Mesenchymal stem cell (in vitro differentiated cells and primary cell): ENCODE measurements at regions not wholly inside any gene's neighbourhood (a gene's known extent, or its start where the extent isn't known, plus 50 kb on each side); places are given as distances from the start of the nearest gene placed in this dataset.

ENCODE experiments used
- DNase-seq: peaks from one replicate; pipeline ENCODE4 v3.0.0-alpha.2; 2013
- H2AFZ ChIP-seq: one replicate; pipeline ENCODE4 v1.6.1; 2013; ENCODE audit warnings: low read depth, mild to moderate bottlenecking, control low read depth, inconsistent platforms, low read length, moderate library complexity
- H2AK5ac ChIP-seq: 2 replicates; pipeline ENCODE4 v1.6.1; 2013; ENCODE audit warnings: low read length, moderate library complexity, mild to moderate bottlenecking, inconsistent platforms; ENCODE audit not compliant: severe bottlenecking
- H2BK120ac ChIP-seq: one replicate; pipeline ENCODE4 v1.6.1; 2013; ENCODE audit warnings: low read depth, mild to moderate bottlenecking, inconsistent platforms, low read length, moderate library complexity
- H2BK12ac ChIP-seq, 2 experiments: one replicate each; pipeline ENCODE4 v1.6.1; 2013; ENCODE audit warnings: inconsistent platforms in 2 of 2, low read length in 2 of 2, mild to moderate bottlenecking in 2 of 2, moderate library complexity in 2 of 2, control low read depth in 1 of 2
- H2BK15ac ChIP-seq: one replicate; pipeline ENCODE4 v1.6.1; 2013; ENCODE audit warnings: mild to moderate bottlenecking, low read depth, inconsistent platforms; ENCODE audit not compliant: poor library complexity, severe bottlenecking
- H2BK5ac ChIP-seq: 2 replicates; pipeline ENCODE4 v1.6.1; 2013; ENCODE audit warnings: low read depth, mild to moderate bottlenecking, low read length, control low read depth, inconsistent platforms; ENCODE audit not compliant: poor library complexity, severe bottlenecking
- H3K14ac ChIP-seq, 2 experiments: one replicate each; pipeline ENCODE4 v1.6.1; 2013; ENCODE audit warnings: inconsistent platforms in 2 of 2, low read length in 2 of 2, control low read depth in 1 of 2, mild to moderate bottlenecking in 1 of 2, moderate library complexity in 1 of 2
- H3K18ac ChIP-seq, 2 experiments: one replicate each; pipeline ENCODE4 v1.6.1; 2013; ENCODE audit warnings: inconsistent platforms in 2 of 2, low read length in 2 of 2, control low read depth in 1 of 2, low read depth in 1 of 2, mild to moderate bottlenecking in 1 of 2
- H3K23ac ChIP-seq, 2 experiments: one replicate each; pipeline ENCODE4 v1.6.1; 2013; ENCODE audit warnings: inconsistent platforms in 2 of 2, low read length in 2 of 2, mild to moderate bottlenecking in 2 of 2, moderate library complexity in 2 of 2, control low read depth in 1 of 2
- H3K27ac ChIP-seq: 2 replicates; pipeline ENCODE4 v1.5.1; 2013; ENCODE audit warnings: mild to moderate bottlenecking, moderate library complexity, low read length, control low read depth, inconsistent platforms; ENCODE audit not compliant: poor library complexity, severe bottlenecking
- H3K27me3 ChIP-seq, 2 experiments: 2 replicates each; pipeline versions ENCODE4 v1.6.1 to v1.7.0; 2013; ENCODE audit warnings: low read length in 2 of 2, mild to moderate bottlenecking in 2 of 2, moderate library complexity in 2 of 2, control low read depth in 1 of 2, inconsistent platforms in 1 of 2; ENCODE audit not compliant: control insufficient read depth in 1 of 2, insufficient read depth in 1 of 2
- H3K36me3 ChIP-seq, 2 experiments: 2 replicates each; pipeline versions ENCODE4 v1.6.1 to v1.7.0; 2013; ENCODE audit warnings: low read length in 2 of 2, control low read depth in 1 of 2, inconsistent platforms in 1 of 2, low read depth in 1 of 2, mild to moderate bottlenecking in 1 of 2; ENCODE audit not compliant: insufficient read depth in 2 of 2, control insufficient read depth in 1 of 2
- H3K4ac ChIP-seq, 2 experiments: one replicate each; pipeline ENCODE4 v1.6.1; 2013; ENCODE audit warnings: inconsistent platforms in 2 of 2, low read length in 2 of 2, mild to moderate bottlenecking in 2 of 2, moderate library complexity in 2 of 2, control low read depth in 1 of 2, low read depth in 1 of 2
- H3K4me1 ChIP-seq: 2 replicates; pipeline ENCODE4 v1.6.1; 2013; ENCODE audit warnings: low read depth, low read length, control low read depth; ENCODE audit not compliant: control insufficient read depth, insufficient read depth
- H3K4me2 ChIP-seq: 2 replicates; pipeline ENCODE4 v1.6.1; 2013; ENCODE audit warnings: low read length, mild to moderate bottlenecking, inconsistent platforms; ENCODE audit not compliant: poor library complexity, severe bottlenecking
- H3K4me3 ChIP-seq, 2 experiments: 2 replicates each; pipeline versions ENCODE4 v1.5.1 to v1.7.0; 2013; ENCODE audit warnings: low read length in 2 of 2, mild to moderate bottlenecking in 2 of 2, control low read depth in 1 of 2, low read depth in 1 of 2; ENCODE audit not compliant: insufficient read depth in 1 of 2
- H3K79me1 ChIP-seq: replicated peaks from 2 replicates; pipeline ENCODE4 v1.6.1; 2013; ENCODE audit warnings: mild to moderate bottlenecking, control low read depth, low read length, inconsistent platforms; ENCODE audit not compliant: poor library complexity, severe bottlenecking
- H3K9ac ChIP-seq: 2 replicates; pipeline ENCODE4 v1.7.0; 2013; ENCODE audit warnings: mild to moderate bottlenecking, low read length, moderate library complexity
- H3K9me3 ChIP-seq: 2 replicates; pipeline ENCODE4 v1.7.0; 2013; ENCODE audit warnings: mild to moderate bottlenecking, low read length; ENCODE audit not compliant: control insufficient read depth
- H4K8ac ChIP-seq: one replicate; pipeline ENCODE4 v1.6.1; 2013; ENCODE audit warnings: inconsistent platforms, mild to moderate bottlenecking, low read length, moderate library complexity
- H4K91ac ChIP-seq: one replicate; pipeline ENCODE4 v1.6.1; 2013; ENCODE audit warnings: mild to moderate bottlenecking, low read length, inconsistent platforms
- WGBS: methylation state at CpG from one replicate; pipeline ENCODE4 v1.1.7; 2013; ENCODE audit warnings: mixed read lengths; 5-methylcytosine and 5-hydroxymethylcytosine counted together

- Histone ChIP-seq H3K9ac (no peak overlapping the region), H3K4ac (no peak overlapping the region), H2BK5ac (no peak overlapping the region), H4K91ac (no peak overlapping the region), H3K9me3 (no peaks in the 10 kb centered on the region), H3K23ac (no peak overlapping the region), H2BK12ac (no peak overlapping the region), H2BK120ac (no peak overlapping the region), H2AFZ (no peak overlapping the region), H3K4me3 (no peak overlapping the region), H3K79me1 (no peaks in the 10 kb centered on the region), H3K4me2 (no peak overlapping the region), H3K27me3 (no peaks in the 10 kb centered on the region), H4K8ac (no peak overlapping the region), H3K14ac (no peak overlapping the region), H3K27ac (no peak overlapping the region), H2AK5ac (no peak overlapping the region), H3K18ac (no peak overlapping the region), H3K4me1 (no peaks in the 10 kb centered on the region), H2BK15ac (peak overlapping the region; percentile 69), H3K36me3 (no peaks in the 10 kb centered on the region)
- DNase-seq, result no peak
- WGBS, result 92% methylated on average over 23 of the region's 23 CpGs
Observed at GRCh38 chr5:124976086-124976485, 229.6 kb upstream of the ZNF608 start.

DNA sequence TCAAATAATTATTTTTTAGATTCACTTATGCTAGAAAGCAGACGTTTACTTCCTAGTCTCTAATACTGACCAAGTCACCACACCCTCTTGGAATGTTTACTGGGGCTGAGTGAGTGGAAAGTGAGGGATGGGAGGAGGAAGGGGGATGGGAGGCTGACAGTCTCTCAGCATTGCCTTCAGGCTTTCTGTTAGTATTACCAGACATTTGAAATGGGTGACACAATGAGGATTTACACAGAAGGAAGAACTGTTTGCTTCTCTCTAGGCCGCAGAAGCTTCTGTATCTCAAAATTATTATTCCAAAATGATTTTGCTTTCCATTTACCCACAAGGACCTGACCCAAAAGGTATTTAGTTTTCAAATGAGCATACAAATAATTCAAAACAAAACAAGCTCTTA lies 232.8 kb upstream of the ZNF608 start:
- Histone ChIP-seq H3K27me3 (no peaks in the 10 kb centered on the region), H3K14ac (no peak overlapping the region), H3K36me3 (no peaks in the 10 kb centered on the region), H2BK120ac (no peak overlapping the region), H3K18ac (peak overlapping the region in 1 of 2 experiments; percentile 24), H4K91ac (no peak overlapping the region), H3K4ac (no peak overlapping the region), H3K9ac (no peak overlapping the region), H2BK15ac (no peak overlapping the region), H2BK5ac (no peak overlapping the region), H3K27ac (no peak overlapping the region), H2BK12ac (no peak overlapping the region), H3K9me3 (peaks cover 12% of the 10 kb centered on the region), H3K79me1 (no peaks in the 10 kb centered on the region), H3K23ac (no peak overlapping the region), H4K8ac (no peak overlapping the region), H3K4me2 (no peak overlapping the region), H2AK5ac (no peak overlapping the region), H2AFZ (no peak overlapping the region), H3K4me3 (no peak overlapping the region), H3K4me1 (peaks cover 7% of the 10 kb centered on the region)
- 15% methylated on average over 1 of the region's 2 CpGs for WGBS
- peak; percentile 65 for DNase-seq

- H2BK15ac ChIP-seq, result no peak overlapping the region
- no peak overlapping the region for H4K8ac ChIP-seq
- WGBS, result 44% methylated on average over 3 of the region's 9 CpGs
- no peak overlapping the region for H2BK12ac ChIP-seq
- no peak overlapping the region for H3K4me3 ChIP-seq
- no peak overlapping the region for H3K23ac ChIP-seq
- no peaks in the 10 kb centered on the region for H3K36me3 ChIP-seq
- no peak overlapping the region for H3K4me2 ChIP-seq
- H3K79me1 ChIP-seq, result no peaks in the 10 kb centered on the region
- no peak overlapping the region for H3K9ac ChIP-seq
- H3K14ac ChIP-seq, result no peak overlapping the region
- H3K4ac ChIP-seq, result peak overlapping the region in 1 of 2 experiments; percentile 63
- DNase-seq, result peak; percentile 34
- no peaks in the 10 kb centered on the region for H3K27me3 ChIP-seq
- H2BK120ac ChIP-seq, result no peak overlapping the region
- H3K9me3 ChIP-seq, result peaks cover 13% of the 10 kb centered on the region
- no peak overlapping the region for H2AFZ ChIP-seq
- no peak overlapping the region for H2BK5ac ChIP-seq
- H4K91ac ChIP-seq, result no peak overlapping the region
- peaks cover 7% of the 10 kb centered on the region for H3K4me1 ChIP-seq
- H2AK5ac ChIP-seq, result no peak overlapping the region
- H3K18ac ChIP-seq, result peak overlapping the region in 1 of 2 experiments; percentile 45
- H3K27ac ChIP-seq, result no peak overlapping the region
Observed at GRCh38 chr5:124980163-124980941, 233.9 kb upstream of the ZNF608 start.

- WGBS, result 92% methylated on average over 3 of the region's 4 CpGs
Observed at GRCh38 chr5:124981901-124982300, 235.5 kb upstream of the ZNF608 start.

More at GRCh38 chr5:124981901-124982300, 235.5 kb upstream of the ZNF608 start:
- peak overlapping the region; percentile 17 for H3K27ac ChIP-seq
- H3K4me1 ChIP-seq, result peaks cover 7% of the 10 kb centered on the region
- H3K4me2 ChIP-seq, result no peak overlapping the region
- H3K4me3 ChIP-seq, result no peak overlapping the region
- no peak overlapping the region for H2BK15ac ChIP-seq
- DNase-seq, result no peak
- H3K18ac ChIP-seq, result peak overlapping the region in 1 of 2 experiments; percentile 54
- no peak overlapping the region for H2AFZ ChIP-seq
- no peaks in the 10 kb centered on the region for H3K27me3 ChIP-seq
- no peak overlapping the region for H2BK5ac ChIP-seq
- no peaks in the 10 kb centered on the region for H3K36me3 ChIP-seq
- H4K8ac ChIP-seq, result no peak overlapping the region
- no peak overlapping the region for H4K91ac ChIP-seq
- peaks cover 21% of the 10 kb centered on the region for H3K9me3 ChIP-seq
- H2BK120ac ChIP-seq, result no peak overlapping the region
- no peak overlapping the region for H3K23ac ChIP-seq
- H3K14ac ChIP-seq, result no peak overlapping the region
- no peaks in the 10 kb centered on the region for H3K79me1 ChIP-seq
- H2AK5ac ChIP-seq, result peak overlapping the region; percentile 92
- H3K4ac ChIP-seq, result peak overlapping the region in 1 of 2 experiments; percentile 41
- H3K9ac ChIP-seq, result no peak overlapping the region
- peak overlapping the region in 1 of 2 experiments; percentile 1 for H2BK12ac ChIP-seq
